ENCODE measurements at regions not wholly inside any gene's neighbourhood (a gene's known extent, or its start where the extent isn't known, plus 50 kb on each side); places are given as distances from the start of the nearest gene placed in this dataset.
"Not testable (repeated sequence)": the region's sequence is repeated elsewhere in the genome, so short reads cannot be mapped to it uniquely, and the experiment has no call there.

DNA sequence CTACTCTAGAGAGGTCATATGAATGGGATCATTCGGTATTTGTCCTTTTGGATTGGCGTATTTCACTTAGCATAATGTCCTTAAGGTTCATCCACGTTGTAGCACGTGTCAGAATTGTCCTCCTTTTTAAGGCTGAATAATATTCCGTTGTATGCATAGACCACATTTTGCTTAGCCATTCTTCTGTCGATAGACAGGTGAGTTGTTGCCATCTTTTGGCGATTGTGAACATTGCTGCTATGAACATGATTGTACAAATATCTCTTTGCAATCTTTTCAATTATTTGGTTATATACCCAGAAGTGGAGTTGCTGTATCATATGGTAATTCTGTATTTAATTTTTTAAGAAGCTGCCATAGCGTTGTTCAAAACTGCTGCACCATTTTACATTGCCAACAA is 52.4 kb upstream of the GOLGA8J start:
- DNase-seq (ENCODE audit: low read depth in 3 of 3): no peak

DNA sequence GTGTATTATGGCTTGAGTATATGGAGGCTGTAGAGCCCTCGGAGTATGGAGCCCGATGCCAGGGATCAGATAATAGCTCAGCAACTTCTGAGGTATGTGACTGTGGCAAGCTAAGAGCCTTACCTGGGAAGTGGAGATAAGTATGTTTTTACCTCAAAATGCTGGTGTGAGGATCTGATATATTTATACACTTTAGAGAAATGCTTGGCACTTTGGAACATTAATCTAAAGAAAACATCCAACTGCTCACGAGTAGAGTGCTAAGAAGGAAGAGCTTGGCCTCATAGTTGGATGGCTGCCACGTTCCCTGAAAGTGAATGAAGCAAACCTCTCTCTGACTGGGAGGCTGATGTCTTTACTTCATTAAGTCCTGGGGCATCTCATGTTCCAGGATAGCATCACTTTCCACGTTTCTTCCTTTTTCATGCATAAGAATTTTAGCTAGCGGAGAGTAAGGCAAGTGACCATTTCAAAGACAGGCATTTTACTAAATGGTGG is 58.9 kb upstream of the GOLGA8J start:
- DNase-seq (ENCODE audit: low read depth in 3 of 3): no peak

DNA sequence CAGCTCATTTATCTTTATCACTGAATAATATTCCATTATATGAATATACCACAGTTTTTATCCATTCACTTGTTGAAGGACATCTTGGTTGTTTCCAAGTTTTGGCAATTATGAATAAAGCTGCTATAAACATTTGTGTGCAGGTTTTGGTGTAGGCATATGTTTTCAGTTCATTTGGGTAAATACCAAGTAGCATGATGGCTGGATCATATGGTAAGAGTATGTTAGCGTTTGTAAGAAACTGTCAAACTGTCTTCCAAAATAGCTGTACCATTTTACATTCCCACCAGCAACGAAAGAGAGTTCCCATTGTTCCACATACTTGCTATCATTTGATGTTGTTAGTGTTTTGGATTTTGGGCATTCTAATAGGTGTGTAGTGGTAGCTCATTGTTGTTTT is 72.0 kb upstream of the GOLGA8J start:
- DNase-seq (ENCODE audit: low read depth in 3 of 3): no peak

DNA sequence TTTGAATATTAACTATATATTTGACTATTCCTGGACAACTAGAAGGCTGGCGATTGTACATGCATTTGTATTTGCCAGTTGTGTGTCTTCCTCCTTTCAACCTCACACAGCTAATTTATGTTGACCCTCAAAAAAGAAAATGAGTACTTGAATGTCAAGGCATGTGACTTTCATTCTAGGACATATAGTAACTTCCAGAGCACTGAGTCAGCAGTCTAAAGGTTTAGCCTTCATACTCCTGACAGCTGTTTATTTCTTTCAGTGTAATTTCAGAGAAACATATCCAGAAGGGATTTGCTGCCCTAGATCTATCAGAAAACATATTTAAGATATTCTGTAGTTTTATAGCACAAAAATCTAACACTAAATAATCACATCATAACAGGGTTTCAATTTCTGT is 74.6 kb upstream of the GOLGA8J start:
- DNase-seq (ENCODE audit: low read depth in 3 of 3): no peak

DNA sequence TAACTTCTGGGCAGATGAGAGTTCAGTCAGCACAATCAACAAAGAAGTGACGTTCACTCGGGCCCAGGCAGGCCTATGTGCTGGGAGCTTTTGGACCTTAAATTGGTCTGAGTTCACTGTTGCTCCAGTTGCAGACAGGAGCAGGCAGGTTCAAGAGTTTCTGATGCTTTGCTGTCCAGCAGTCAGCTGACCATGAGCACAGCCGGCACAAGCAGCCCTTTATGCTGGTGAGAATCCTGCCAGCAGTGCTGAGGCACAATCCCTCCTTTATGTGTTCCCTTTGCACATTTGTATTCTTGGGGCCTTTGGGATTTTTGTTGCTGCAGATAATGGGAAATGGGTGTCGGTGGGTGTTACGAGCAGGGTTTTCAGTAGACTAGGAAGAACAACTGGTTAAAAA is 81.2 kb upstream of the GOLGA8J start:
- no peak for DNase-seq (ENCODE audit: low read depth in 3 of 3)

DNA sequence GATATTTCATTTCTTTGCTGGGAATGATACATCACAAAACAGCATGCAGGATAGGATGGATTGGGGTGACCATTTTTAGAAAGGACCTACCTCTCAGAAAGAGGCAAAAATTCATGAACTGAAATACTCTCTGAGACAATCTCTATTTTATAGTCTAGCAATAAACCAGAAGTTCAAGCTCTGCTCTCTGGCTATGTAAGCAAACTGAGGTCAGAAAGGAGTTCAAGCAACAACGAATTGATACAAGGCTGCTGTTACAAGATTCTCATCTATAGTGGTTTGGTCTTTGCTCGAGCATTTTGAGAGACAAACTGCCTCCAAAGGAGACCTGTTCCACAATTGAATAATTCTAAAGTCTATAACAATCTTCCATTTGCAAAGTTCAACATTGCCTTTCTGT is 84.7 kb upstream of the GOLGA8J start:
- no peak for DNase-seq (ENCODE audit: low read depth in 3 of 3)

DNA sequence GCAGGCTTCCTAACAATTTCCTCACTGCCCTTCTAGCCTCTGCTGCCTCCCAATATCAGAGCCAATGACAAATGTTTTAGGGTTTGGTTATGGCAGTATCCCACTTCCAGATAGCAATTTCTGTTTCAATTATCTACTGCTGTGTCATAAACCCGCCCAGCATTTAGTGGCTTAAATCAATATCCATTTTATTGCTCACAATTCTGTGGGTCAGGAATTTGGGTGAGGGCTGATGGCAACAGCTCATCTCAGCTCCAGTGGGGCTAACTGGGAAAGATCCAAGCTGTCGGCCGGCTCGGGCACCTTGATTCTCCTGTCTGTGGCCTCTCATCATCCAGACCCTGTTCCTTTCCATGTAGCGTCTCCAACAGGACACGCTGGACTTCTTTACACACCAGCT is 85.3 kb upstream of the GOLGA8J start:
- DNase-seq (ENCODE audit: low read depth in 3 of 3): no peak

DNA sequence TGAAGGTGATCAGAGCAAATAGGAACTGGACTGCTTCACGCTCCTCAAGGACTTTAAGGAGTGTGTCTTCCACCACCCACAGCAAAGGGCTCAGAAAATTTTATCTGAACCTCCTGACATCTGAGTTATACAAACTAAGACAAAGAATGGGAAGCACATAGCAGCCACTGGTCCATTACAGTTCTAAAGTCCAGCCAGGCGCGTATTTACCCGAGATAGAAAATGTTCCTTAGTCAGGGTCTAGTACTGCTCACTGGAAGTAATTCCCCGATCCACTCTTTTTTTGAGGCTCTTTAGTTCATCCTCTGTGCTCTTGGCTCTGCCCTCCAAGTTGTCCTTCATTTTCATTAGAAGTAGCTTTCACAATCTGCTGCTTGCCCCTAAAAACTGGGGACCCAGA is 88.5 kb upstream of the GOLGA8J start:
- DNase-seq (ENCODE audit: low read depth in 3 of 3): no peak

DNA sequence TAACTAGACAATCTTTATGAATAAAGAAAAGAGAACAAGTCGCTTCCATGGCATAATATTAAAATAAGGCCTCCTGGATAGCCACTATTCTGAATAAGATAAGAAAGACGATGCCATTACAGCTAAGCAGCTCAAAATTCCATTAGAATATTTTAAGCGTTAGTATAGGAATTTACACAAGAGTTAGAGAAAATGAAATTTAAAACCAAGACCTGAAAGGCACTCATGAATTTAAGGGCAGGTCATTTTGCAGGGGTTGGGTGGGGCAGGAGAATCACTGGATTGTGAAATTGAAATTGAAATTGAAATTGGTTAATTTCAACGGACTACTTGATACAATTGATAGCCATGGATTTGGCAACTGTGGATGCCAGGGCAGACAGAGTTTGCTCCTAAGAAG is 91.8 kb upstream of the GOLGA8J start:
- no peak for DNase-seq (ENCODE audit: low read depth in 3 of 3)

DNA sequence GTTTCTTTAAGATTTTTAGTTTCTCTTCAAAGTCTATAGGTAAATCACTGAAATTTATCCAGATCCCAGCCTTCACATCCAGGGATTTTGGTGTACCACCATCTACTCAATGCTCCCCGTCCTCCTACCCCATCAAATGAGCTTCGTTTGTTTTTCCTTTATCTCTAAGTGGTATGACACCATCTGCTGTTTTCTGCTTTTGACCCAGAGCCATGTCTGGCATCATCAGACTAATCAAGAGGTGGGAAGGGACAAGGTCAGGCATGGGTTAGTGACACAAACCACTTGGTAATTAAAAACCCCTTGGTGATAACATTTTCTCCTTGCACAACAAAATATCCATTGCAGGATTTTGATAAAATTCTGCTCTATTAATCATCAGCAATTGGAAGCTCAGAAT is 92.7 kb upstream of the GOLGA8J start:
- DNase-seq (ENCODE audit: low read depth in 3 of 3): no peak

DNA sequence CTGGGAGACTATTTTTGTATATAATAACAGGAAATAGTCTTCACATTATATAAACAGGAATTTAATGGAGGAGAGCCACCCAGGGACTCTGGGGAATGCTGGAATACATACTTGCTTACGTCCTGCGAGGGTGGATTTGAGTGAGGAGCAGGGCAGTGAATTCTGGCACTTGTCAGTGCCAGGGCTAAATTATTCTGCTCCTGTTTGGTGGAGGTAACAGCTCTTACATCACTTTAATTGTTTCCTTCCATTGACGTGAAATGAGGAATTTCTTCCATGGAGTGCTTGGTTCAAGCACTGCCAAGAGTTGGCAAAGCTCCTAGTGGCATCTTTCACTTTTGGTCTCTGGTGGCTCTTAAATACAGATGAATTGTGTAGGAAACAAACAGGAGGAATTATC is 94.1 kb upstream of the GOLGA8J start:
- DNase-seq (ENCODE audit: low read depth in 3 of 3): no peak

DNA sequence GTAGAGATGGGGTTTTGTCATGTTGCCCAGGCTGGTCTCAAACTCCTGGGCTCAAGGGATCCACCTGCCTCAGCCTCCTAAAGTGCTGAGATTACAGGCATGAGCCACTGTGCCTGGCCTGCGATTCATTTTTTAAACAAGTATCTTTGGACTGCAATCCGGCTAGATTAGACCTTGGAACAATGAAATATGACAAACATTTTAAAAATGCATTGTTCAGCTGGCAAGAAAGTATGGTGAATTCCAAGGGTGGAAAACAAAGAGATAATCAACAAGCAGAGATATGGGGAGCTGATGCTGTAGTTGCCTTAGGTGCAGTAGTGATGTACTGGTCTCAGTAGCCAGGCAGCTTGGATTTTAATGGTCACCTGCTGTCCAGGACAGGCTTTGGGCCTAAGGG is 95.8 kb upstream of the GOLGA8J start:
- DNase-seq (ENCODE audit: low read depth in 3 of 3): no peak

DNA sequence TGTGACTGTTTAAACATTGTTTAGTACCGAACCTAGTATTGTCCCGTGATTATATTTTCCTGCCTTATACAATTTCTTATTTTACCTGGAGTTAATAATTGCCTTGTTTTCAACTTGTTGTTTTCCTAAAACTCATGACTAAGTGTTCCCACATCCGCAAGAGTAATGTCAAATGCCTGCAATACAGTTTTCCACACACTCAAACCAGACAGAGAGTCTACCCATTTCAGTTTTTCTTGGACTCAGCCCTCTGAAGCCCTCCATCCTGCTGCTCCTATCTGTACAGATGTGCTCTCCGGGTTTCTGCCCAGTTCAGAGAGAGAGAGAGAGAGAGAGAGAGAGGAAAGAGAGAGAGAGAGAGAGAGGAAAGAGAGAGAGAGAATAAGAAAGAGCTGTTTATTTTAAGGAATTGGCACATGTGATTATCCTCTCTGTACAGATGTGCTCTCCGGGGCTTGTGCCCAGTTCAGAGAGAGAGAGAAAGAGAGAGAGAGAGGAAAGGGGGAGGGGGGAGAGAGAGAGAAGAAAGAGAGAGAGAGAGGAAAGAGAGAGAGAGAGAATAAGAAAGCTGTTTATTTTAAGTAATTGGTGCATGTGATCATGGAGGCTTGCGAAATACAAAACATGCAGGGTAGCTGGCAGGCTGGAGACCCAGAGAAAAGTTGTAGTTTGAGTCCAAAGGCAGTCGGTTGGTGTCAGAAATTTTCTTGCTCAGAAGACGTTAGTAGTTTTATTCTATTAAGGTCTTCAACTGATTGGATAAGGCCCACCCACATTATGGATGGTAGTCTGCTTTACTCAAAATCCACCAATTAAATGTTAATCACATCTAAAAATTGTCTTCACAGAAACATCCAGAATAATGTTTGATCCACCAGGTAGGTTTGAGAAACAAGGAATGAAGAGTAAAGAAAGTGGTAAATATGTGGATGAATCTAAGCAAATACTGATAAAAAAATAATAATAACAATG is 104.1 kb upstream of the GOLGA8J start:
- no peak for DNase-seq (ENCODE audit: low read depth in 3 of 3)

DNA sequence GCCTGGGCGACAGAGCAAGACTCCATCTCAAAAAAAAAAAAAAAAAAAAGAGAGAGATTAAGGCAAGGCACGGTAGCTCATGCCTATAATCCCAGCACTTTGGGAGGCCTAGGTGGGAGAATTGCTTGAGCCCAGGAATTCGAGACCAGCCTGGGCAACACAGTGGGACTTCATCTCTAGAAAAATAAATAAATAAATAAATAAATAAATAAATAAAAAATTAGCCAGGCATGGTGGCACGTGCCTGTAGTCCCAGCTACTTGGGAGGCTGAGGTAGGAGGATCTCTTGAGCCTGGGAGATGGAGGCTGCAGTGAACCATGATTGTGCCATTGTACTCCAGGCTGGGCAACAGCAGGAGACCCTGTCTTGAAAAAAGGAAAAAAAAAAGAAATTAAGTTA is 108.7 kb upstream of the GOLGA8J start:
- not testable (repeated sequence) for DNase-seq (ENCODE audit: low read depth in 3 of 3)

DNA sequence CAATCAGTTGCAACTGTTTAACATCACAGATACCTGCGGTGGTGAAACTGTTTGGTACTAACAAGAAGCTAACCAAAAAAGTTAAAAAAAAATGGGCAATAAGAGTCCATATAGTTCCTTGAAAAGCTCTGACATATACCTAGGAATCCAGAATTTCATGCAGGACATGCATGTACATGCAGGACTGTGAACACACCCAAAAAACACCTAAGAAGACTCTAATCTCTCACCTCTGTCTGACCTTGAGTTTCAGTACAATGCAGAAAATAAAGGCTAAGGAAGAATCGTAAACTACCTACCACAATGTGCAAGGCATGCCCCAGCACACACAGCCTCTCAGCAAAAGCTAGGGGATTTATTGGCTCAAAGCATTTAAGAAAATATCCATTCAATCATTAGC is 110.7 kb upstream of the GOLGA8J start:
- DNase-seq (ENCODE audit: low read depth in 3 of 3): no peak

DNA sequence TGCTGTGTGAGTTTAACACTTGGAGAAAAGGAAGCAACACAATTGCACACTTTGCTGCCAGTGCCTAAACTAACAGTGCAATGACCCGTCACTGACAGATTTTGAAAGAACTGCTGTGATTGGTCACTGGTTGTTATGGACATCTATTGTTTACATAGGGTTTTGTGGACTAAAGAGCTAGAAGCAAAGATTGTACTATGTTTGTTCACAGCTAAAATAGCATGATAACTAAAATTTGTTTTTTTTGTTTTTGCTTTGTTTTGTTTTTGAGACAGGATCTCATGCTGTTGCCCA is 112.4 kb upstream of the GOLGA8J start:
- DNase-seq (ENCODE audit: low read depth in 3 of 3): no peak

DNA sequence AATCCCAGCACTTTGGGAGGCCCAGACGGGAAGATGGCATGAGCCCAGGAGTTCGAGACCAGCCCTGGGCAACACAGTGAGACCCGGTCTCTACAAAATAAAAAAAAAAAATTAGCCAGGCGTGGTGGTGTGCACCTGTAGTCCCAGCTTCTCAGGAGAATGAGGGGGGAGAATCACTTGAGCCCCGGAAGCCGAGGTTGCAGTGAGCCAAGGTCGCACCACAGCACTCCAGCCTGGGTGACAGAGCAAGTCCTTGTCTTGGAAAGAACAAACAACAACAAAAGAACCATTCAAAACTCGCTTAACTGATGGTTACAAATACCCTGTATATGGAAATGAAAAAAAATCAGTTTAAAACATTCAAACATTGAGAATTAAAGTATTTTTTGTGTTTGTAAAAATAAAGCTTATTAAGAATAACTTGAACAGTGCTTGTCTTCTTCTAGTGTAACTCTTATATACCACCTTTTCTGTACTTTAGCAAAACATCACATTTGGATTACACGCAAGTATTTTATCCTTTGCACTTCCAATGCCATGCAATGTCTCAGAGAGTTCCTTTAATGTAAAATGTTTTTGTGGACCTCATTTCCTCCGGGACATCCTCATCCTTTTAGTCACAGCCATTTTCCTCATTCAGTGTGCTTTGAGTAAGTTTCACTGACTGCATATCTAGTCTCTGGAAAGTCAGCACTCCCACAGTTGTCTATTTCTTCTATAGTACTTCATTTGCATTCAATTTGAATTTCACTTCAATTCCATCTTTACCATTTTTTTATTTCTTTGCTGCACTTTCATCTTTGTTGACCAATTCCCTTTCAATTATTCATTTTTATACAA is 113.0 kb upstream of the GOLGA8J start:
- DNase-seq (ENCODE audit: low read depth in 3 of 3): no peak

DNA sequence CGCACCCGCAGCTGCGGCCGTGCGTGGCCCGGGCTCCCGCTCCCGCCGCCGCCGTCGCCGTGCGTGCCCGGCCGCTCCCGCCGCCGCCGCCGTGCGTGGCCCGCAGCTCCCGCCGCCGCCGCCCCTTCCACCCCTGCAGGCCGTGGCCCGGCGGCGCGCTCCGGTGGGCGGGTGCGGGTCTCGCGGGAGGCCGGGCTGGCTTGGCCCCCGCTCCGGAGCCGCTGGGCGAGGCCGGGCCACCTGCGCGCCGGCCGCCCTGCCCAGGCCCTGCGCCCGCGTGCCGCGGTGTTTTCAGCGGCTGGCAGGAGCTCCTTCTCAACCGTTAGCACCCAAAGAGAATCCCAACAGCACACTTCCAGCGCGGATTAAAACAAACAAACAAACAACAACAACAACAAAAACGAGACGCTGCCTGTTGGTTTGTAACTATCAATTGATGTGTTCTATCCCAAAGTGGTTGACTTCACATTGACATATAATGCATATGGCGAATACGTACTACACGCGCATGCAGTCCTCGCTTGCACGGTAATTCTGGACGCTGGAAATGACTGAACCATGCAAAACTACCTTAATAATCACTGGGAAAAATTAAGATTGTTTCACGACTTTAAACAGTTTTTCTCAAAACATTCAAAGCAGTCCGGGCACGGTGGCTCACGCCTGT is 113.7 kb upstream of the GOLGA8J start:
- DNase-seq (ENCODE audit: low read depth in 3 of 3): no peak

DNA sequence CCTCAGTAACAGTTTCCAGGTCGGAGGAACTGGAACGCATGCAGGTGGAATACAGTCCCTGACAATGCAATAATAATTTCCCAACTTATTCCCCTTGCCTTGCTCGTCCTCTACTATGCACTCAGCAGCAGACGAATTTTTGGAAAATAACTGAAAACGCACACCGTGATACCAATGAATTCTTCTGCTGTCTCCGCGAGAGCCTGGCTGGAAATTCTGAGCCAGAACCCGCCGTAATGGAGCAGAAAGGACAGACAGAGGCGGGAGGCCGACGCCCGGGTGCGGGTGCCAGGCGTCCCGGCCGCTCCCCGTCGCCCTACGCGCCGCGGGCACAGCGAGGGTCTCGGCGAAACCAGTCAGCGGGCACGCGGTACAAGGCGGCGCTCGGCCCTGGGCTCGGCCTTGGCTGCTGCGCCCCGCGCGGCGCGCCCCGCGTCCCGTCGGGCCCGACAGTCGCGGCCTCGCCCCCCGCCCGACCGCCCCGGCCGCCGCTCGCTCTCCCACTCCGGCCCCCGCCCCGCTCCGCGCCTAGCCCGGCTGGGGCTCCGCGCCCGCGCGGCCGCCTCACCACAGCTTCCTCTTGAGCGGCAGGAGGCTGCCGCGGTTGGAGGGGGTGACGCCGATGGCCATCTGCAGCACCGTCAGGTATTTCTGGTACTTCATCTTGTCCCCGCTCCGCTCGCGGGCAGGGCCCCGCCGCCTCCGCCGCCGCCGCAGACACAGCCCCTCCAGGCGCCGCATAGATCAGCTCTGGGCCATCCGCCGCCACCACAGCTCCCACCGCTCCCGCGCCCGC is 114.5 kb upstream of the GOLGA8J start:
- DNase-seq (ENCODE audit: low read depth in 3 of 3): no peak

DNA sequence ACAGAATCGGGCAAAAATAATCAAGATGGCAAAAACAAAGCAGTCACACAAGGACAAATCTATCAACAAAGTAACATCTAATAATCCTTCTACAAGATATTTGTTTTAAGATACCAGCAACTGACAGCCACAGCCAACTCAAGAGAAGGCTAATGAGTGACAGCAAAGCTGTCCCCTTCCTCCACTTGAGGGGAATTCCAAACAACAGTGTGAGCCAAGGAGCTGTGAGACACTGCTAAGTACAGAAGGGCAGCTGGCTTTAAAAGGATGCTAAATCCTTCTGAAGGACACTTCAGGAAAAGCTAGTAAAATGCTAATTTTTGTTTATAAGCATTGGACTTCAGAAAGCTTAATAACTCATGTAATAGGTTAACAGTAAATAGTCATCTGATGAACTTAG is 120.3 kb upstream of the GOLGA8J start:
- no peak for DNase-seq (ENCODE audit: low read depth in 3 of 3)

DNA sequence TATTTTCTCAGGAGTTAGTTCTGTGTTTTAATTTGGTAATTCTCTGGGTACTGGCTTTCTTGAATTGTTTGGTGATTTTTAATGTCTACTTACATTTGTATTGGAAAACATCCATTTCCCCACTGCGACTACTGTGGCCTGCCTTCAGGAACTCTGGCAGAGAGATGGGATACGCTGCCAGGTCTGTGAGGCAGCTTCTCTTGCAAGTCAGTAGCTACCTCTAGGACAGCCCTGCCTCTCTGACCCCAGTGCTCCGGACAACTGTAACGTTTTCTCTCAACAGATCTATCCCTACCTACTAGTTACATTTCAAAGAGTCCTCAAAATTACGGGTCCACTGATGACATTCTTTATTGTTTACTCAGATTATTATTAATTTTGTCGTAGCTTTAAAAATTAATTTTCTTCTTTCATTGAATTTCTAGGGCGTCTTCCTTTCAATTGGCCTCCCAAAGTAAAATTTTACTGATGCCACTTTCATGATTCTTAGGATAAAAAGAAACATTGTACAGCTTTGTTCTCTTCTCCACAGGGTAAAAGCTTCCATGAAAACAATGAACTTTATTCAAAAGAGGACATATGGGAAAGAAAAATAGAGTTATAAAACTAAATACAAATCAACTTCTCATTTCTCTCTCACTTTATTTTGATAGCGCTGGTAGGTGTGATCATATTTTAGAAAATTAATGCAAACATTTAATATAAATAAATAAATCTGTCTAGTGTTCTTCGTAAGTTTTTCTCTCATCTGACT is 123.2 kb upstream of the GOLGA8J start:
- no peak for DNase-seq (ENCODE audit: low read depth in 3 of 3)
